ENCODE measurements at regions not wholly inside any gene's neighbourhood (a gene's known extent, or its start where the extent isn't known, plus 50 kb on each side); places are given as distances from the start of the nearest gene placed in this dataset.

DNA sequence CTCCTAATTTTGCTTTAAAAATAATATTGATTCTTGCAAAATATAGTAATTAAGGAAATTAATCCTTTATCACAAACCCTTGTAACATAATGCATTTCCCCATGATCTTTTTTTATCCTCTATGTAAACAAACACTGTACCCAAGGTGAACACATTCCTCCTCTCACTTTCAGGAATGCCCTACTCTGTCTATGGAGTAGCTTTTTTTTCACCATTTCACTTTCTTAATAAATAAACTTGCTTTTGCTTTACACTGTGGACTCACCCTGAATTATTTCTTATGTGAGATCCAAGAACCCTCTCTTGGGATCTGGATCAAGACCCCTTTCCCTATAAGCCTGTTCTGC is 90.5 kb upstream of the LRRN1 start:
- no peak overlapping the region for H3K9ac ChIP-seq (ENCODE audit: insufficient read depth in 1 of 2, low read depth in 2 of 2, low read length in 2 of 2)
- H3K79me2 ChIP-seq (ENCODE audit: control insufficient read depth, insufficient read depth, low read length) = no peaks in the 10 kb centered on the region
- FAIRE-seq = no peak
- no peak for DNase-seq (ENCODE audit: extremely low read depth in 1 of 4, low spot score in 3 of 4)
- no peaks in the 10 kb centered on the region for H3K27me3 ChIP-seq (ENCODE audit: control insufficient read depth in 2 of 2, insufficient read depth in 2 of 2, low read length in 2 of 2)
- no peaks in the 10 kb centered on the region for H3K4me1 ChIP-seq (replicated peaks in 1 of 2; ENCODE audit: control insufficient read depth in 2 of 2, insufficient read depth in 2 of 2, low read length in 2 of 2)
- ATAC-seq = no peak
- no peak overlapping the region for H3K27ac ChIP-seq (ENCODE audit: extremely low read depth, low read depth, low read length)
- no peaks in the 10 kb centered on the region for H3K9me1 ChIP-seq (ENCODE audit: control insufficient read depth, insufficient read depth, low read length)
- no peaks in the 10 kb centered on the region for H4K20me1 ChIP-seq (replicated peaks; ENCODE audit: control insufficient read depth, insufficient read depth, low read length)
- CTCF ChIA-PET (ENCODE audit: low intra/inter-chr PET ratio) = no interaction called here
- no peaks in the 10 kb centered on the region for H3K36me3 ChIP-seq (ENCODE audit: control insufficient read depth, insufficient read depth, low read length)
- no peak overlapping the region for H2AFZ ChIP-seq (ENCODE audit: low read depth, low read length)
- no TSS peak for BruUV-seq (replicated peaks)
- no peak overlapping the region for H3K4me3 ChIP-seq
- no peak overlapping the region for H3K4me2 ChIP-seq (ENCODE audit: insufficient read depth, low read length)
- POLR2A ChIA-PET = no interaction called here
- no peaks in the 10 kb centered on the region; the same call in 1 of the 2 replicates for H3K9me3 ChIP-seq (replicated peaks; ENCODE audit: control insufficient read depth, insufficient read depth, low read depth, low read length)
- in situ Hi-C loops (cut with MboI) = no loop called here
- intact Hi-C loops (cut with micrococcal nuclease) = no loop called here
- TF ChIP-seq TEAD1 (CRISPR knock-in tag; IDR thresholded peaks at IDR 0.05) (no peak), BCLAF1 (IDR thresholded peaks at IDR 0.05; ENCODE audit: borderline replicate concordance in 1 of 2, control insufficient read depth in 1 of 2, low read depth in 2 of 2, low read length in 1 of 2) (no peak), ZNF766 (CRISPR knock-in tag; conservative IDR thresholded peaks at IDR 0.05) (no peak), TRIM28 (IDR thresholded peaks at IDR 0.05) (no peak), CHAMP1 (IDR thresholded peaks at IDR 0.05) (no peak), SRSF9 (IDR thresholded peaks at IDR 0.05; ENCODE audit: borderline replicate concordance, low read depth, low read length) (no peak), ZNF134 (CRISPR knock-in tag; conservative IDR thresholded peaks at IDR 0.05) (no peak), NR2C1 (IDR thresholded peaks at IDR 0.05) (no peak), NR2C1 (tag; IDR thresholded peaks at IDR 0.05) (no peak), ZFP30 (CRISPR knock-in tag; IDR thresholded peaks at IDR 0.05; ENCODE audit: borderline replicate concordance) (no peak), ETV1 (tag; conservative IDR thresholded peaks at IDR 0.05; ENCODE audit: low read depth) (no peak), EP300 (IDR thresholded peaks at IDR 0.05; ENCODE audit: low read length) (no peak), CXXC5 (CRISPR knock-in tag; IDR thresholded peaks at IDR 0.05) (no peak), HOMEZ (CRISPR knock-in tag; IDR thresholded peaks at IDR 0.05) (no peak)
- TF ChIP-seq, protein P1, sequence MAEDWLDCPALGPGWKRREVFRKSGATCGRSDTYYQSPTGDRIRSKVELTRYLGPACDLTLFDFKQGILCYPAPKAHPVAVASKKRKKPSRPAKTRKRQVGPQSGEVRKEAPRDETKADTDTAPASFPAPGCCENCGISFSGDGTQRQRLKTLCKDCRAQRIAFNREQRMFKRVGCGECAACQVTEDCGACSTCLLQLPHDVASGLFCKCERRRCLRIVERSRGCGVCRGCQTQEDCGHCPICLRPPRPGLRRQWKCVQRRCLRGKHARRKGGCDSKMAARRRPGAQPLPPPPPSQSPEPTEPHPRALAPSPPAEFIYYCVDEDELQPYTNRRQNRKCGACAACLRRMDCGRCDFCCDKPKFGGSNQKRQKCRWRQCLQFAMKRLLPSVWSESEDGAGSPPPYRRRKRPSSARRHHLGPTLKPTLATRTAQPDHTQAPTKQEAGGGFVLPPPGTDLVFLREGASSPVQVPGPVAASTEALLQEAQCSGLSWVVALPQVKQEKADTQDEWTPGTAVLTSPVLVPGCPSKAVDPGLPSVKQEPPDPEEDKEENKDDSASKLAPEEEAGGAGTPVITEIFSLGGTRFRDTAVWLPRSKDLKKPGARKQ (CRISPR knock-in tag; IDR thresholded peaks at IDR 0.05) = no peak

All from K562 (cell line).